H1 (cell line): ENCODE measurements at regions not wholly inside any gene's neighbourhood (a gene's known extent, or its start where the extent isn't known, plus 50 kb on each side); places are given as distances from the start of the nearest gene placed in this dataset.

ENCODE experiments used
- BRCA1 ChIP-seq: IDR thresholded peaks from 2 replicates; pipeline ENCODE4 v1.6.1; 2012; ENCODE audit warnings: low read depth, low read length, improper control_type of control experiment
- CEBPB ChIP-seq: IDR thresholded peaks from 2 replicates; pipeline ENCODE4 v1.6.1; 2012; ENCODE audit warnings: low read depth, low read length
- CHD2 ChIP-seq: IDR thresholded peaks from 2 replicates; pipeline ENCODE4 v1.6.1; 2012; ENCODE audit warnings: low read length, improper control_type of control experiment
- CTCF ChIP-seq, 3 experiments: IDR thresholded peaks; 1 replicate in 2 of 3; 2 replicates in 1 of 3; pipeline versions ENCODE4 v1.5.1 to v1.6.1; 2011; ENCODE audit warnings: low read length in 3 of 3, mild to moderate bottlenecking in 3 of 3, inconsistent platforms in 2 of 3, low read depth in 1 of 3, moderate library complexity in 1 of 3; ENCODE audit not compliant: insufficient read depth in 1 of 3; ENCODE audit errors: control extremely low read depth in 1 of 3
- FOSL1 ChIP-seq: IDR thresholded peaks from 2 replicates; pipeline ENCODE4 v1.6.1; 2011; ENCODE audit warnings: mild to moderate bottlenecking, low read depth, low read length, moderate library complexity; ENCODE audit not compliant: insufficient read depth
- JUN ChIP-seq: IDR thresholded peaks from 2 replicates; pipeline ENCODE4 v1.6.1; 2011; ENCODE audit warnings: low read depth, mild to moderate bottlenecking, improper control_type of control experiment, low read length
- JUND ChIP-seq: IDR thresholded peaks from 2 replicates; pipeline ENCODE4 v1.6.1; 2011; ENCODE audit warnings: mild to moderate bottlenecking, improper control_type of control experiment, low read length
- KDM5A ChIP-seq: fragments of 200-600 bp; IDR thresholded peaks from 2 replicates; pipeline ENCODE4 v1.7.1; 2012; ENCODE audit warnings: mild to moderate bottlenecking, low read length, inconsistent platforms, mixed read lengths
- NANOG ChIP-seq: IDR thresholded peaks from 2 replicates; pipeline ENCODE4 v1.6.1; 2011; ENCODE audit warnings: low read length, low read depth, mild to moderate bottlenecking, inconsistent platforms; ENCODE audit not compliant: insufficient read depth, poor library complexity, severe bottlenecking
- POLR2A ChIP-seq, 2 experiments: IDR thresholded peaks; 1 replicate in 1 of 2; 2 replicates in 1 of 2; pipeline ENCODE4 v1.6.1; 2011; ENCODE audit warnings: low read depth in 2 of 2, low read length in 2 of 2, mild to moderate bottlenecking in 2 of 2; ENCODE audit errors: control extremely low read depth in 1 of 2
- RAD21 ChIP-seq, 2 experiments: IDR thresholded peaks in 1 of 2; conservative IDR thresholded peaks in 1 of 2; 2 replicates each; pipeline ENCODE4 v1.6.1; 2011; ENCODE audit warnings: low read depth in 2 of 2, low read length in 2 of 2, improper control_type of control experiment in 1 of 2, inconsistent platforms in 1 of 2, mild to moderate bottlenecking in 1 of 2, moderate library complexity in 1 of 2
- RXRA ChIP-seq: IDR thresholded peaks from 2 replicates; pipeline ENCODE4 v1.6.1; 2011; ENCODE audit warnings: low read depth, mild to moderate bottlenecking, low read length, moderate library complexity; ENCODE audit not compliant: insufficient read depth

DNA sequence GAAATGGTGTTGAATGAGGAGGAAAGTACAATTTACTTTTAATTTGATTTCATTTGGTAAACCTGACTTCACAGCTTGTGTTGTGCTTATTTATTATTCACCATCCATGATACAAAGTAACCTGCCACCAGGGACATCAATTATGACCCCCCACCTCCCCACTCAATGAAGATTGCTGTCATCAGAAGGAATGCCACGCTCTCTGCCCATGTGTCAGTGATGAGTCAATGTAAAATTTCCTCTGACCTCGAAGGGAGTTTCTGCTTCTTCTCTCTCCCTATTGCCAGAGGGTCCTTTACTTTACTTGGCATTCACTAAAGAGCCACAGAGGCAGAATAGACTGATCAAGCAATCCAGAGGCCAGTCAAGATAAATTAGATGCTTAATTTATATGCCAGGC lies 759.7 kb downstream of the CDH11 start:
- no peak for TF ChIP-seq CHD2
- no peak for TF ChIP-seq RXRA
- TF ChIP-seq POLR2A (IDR thresholded peaks at IDR 0.05; ENCODE audit: control extremely low read depth in 1 of 2, low read depth in 2 of 2, low read length in 2 of 2), result no peak
- no peak for TF ChIP-seq CTCF (IDR thresholded peaks at IDR 0.05; ENCODE audit: control extremely low read depth in 1 of 3, insufficient read depth in 1 of 3, low read depth in 1 of 3, low read length in 3 of 3)
- TF ChIP-seq JUN, result no peak
- TF ChIP-seq FOSL1, result no peak
- TF ChIP-seq RAD21 (IDR thresholded peaks at IDR 0.05 in 1 of 2, conservative IDR thresholded peaks at IDR 0.05 in 1 of 2; ENCODE audit: low read depth in 2 of 2, low read length in 2 of 2), result no peak
- no peak for TF ChIP-seq NANOG
- no peak for TF ChIP-seq CEBPB
- no peak for TF ChIP-seq KDM5A
- TF ChIP-seq BRCA1, result no peak
- TF ChIP-seq JUND, result no peak
